SU-DHL-6 (cell line): ENCODE measurements at regions not wholly inside any gene's neighbourhood (a gene's known extent, or its start where the extent isn't known, plus 50 kb on each side); places are given as distances from the start of the nearest gene placed in this dataset.

Experiments
- CTCF ChIP-seq: fragments of 200-600 bp; sonication (generic); IDR thresholded peaks from one replicate; pipeline ENCODE4 v1.5.1; 2017; ENCODE audit warnings: antibody characterized with exemption, mild to moderate bottlenecking, low read length, moderate library complexity; ENCODE audit not compliant: insufficient read depth, poor library complexity, severe bottlenecking
- EZH2phosphoT487 ChIP-seq: fragments of 200-600 bp; sonication (generic), shearing (Covaris generic); conservative IDR thresholded peaks from 2 replicates; pipeline ENCODE4 v1.6.1; 2018; ENCODE audit warnings: mild to moderate bottlenecking, antibody characterized with exemption, low read length, moderate library complexity, mixed read lengths

GRCh38 chr18:25886283-25886682 is 204.1 kb downstream of the SS18 start:
- TF ChIP-seq CTCF (no peak), EZH2phosphoT487 (no peak)
